Psoas muscle (tissue), 7 donors: ENCODE measurements at regions not wholly inside any gene's neighbourhood (a gene's known extent, or its start where the extent isn't known, plus 50 kb on each side); places are given as distances from the start of the nearest gene placed in this dataset.
"Not testable (repeated sequence)": the region's sequence is repeated elsewhere in the genome, so short reads cannot be mapped to it uniquely, and the experiment has no call there.

ENCODE experiments used
- ATAC-seq, 4 donors: fragments of 200-7000 bp; cut with Tn5 transposase; one replicate each; pipeline ENCODE4 v1.9.1; 2020; ENCODE audit warnings: moderate library complexity in 3 of 4, mild to moderate bottlenecking in 2 of 4
- DNase-seq, 2 donors: peaks; one replicate each; pipeline ENCODE4 v3.0.0-alpha.2; 2020
- H3K27ac ChIP-seq: fragments of 200-600 bp; one replicate; pipeline ENCODE4 v1.8.0; 2022
- H3K27me3 ChIP-seq, 3 donors: fragments of 200-600 bp in 1 of 3; one replicate each; pipeline versions ENCODE4 v1.6.1 to v1.8.0; 2013 to 2022; ENCODE audit warnings: low read length in 2 of 3, mild to moderate bottlenecking in 2 of 3, moderate library complexity in 1 of 3; ENCODE audit not compliant: insufficient read depth in 3 of 3
- H3K36me3 ChIP-seq, 2 donors: fragments of 200-600 bp in 1 of 2; one replicate each; pipeline versions ENCODE4 v1.6.1 to v1.8.0; 2013 to 2022; ENCODE audit warnings: low read depth in 1 of 2, mild to moderate bottlenecking in 1 of 2, moderate library complexity in 1 of 2; ENCODE audit not compliant: insufficient read depth in 1 of 2
- H3K4me1 ChIP-seq: fragments of 200-600 bp; one replicate; pipeline ENCODE4 v1.8.0; 2022
- H3K4me3 ChIP-seq: fragments of 200-600 bp; one replicate; pipeline ENCODE4 v1.8.0; 2022; ENCODE audit warnings: mild to moderate bottlenecking
- H3K9me3 ChIP-seq: fragments of 200-600 bp; one replicate; pipeline ENCODE4 v1.8.0; 2022
- CTCF ChIP-seq: fragments of 200-600 bp; IDR thresholded peaks from one replicate; pipeline ENCODE4 v1.8.0; 2022; ENCODE audit warnings: antibody characterized with exemption
- WGBS, 3 donors: extraction: QIAGEN DNeasy Blood & Tissue Kit; methylation state at CpG; one replicate each; pipeline versions ENCODE4 v1.1.6 to v1.1.7; 2013; 5-methylcytosine and 5-hydroxymethylcytosine counted together
- intact Hi-C, 2 donors: fragments of 100-400 bp; cut with DNase I; formaldehyde crosslinking; loops; one replicate each; pipeline versions ENCODE4 v1.11.0 to v1.14.2; 2022
- donor health status: healthy with polysubstance abuse.
- donor health status: DM: no; HTN: no; CAD: no; lungs with moderate emphysema.
- donor health status: Bipolar disorder and iron deficiency.
- donor health status: healthy.
- donor health status: DM: yes; HTN: yes; CAD: no.
- donor health status: DM: no; HTN: no; CAD: no.
- donor health status: DM: yes; HTN: yes; CAD: no.

GRCh38 chr5:89327608-89328007, 444.6 kb upstream of the MEF2C start:
- Histone ChIP-seq H3K4me1 (no peaks in the 10 kb centered on the region), H3K27ac (no peak overlapping the region), H3K4me3 (no peak overlapping the region), H3K36me3 (no peaks in the 10 kb centered on the region), H3K27me3 (no peaks in the 10 kb centered on the region), H3K9me3 (no peaks in the 10 kb centered on the region)
- WGBS, 3 donors, result 61 to 65% (median 63%) methylated on average over 3 of the region's 3 CpGs
- intact Hi-C loops, result no loop called here
- ATAC-seq, result no peak
- no peak for DNase-seq
- TF ChIP-seq CTCF, result no peak

- H3K9me3 ChIP-seq, result no peaks in the 10 kb centered on the region
- no peaks in the 10 kb centered on the region for H3K36me3 ChIP-seq
- DNase-seq (no peak), ATAC-seq (no peak)
- no peak overlapping the region for H3K27ac ChIP-seq
- no peak for TF ChIP-seq CTCF
- no peaks in the 10 kb centered on the region for H3K27me3 ChIP-seq
- no peak overlapping the region for H3K4me3 ChIP-seq
- no peaks in the 10 kb centered on the region for H3K4me1 ChIP-seq
- intact Hi-C loops, result no loop called here
These were observed 442.0 kb upstream of the MEF2C start for GRCh38 chr5:89324990-89325389.

GRCh38 chr5:89320421-89321277, 437.7 kb upstream of the MEF2C start:
- TF ChIP-seq CTCF, result no peak
- 58 to 76% (median 67%) methylated on average over 3 of the region's 3 CpGs for WGBS, 3 donors
- H3K9me3 ChIP-seq, result no peaks in the 10 kb centered on the region

GRCh38 chr5:89317838-89318237, 434.9 kb upstream of the MEF2C start:
- H3K4me1 ChIP-seq, result peaks cover 25% of the 10 kb centered on the region
- ATAC-seq, intact Hi-C loops, DNase-seq, H3K27me3 ChIP-seq, H3K27ac ChIP-seq, H3K4me3 ChIP-seq, H3K36me3 ChIP-seq, H3K9me3 ChIP-seq: not testable (repeated sequence)
- 95 to 97% (median 97%) methylated on average over 20 of the region's 20 CpGs for WGBS, 3 donors

More at GRCh38 chr5:89320421-89321277, 437.7 kb upstream of the MEF2C start:
- no peak for DNase-seq
- Histone ChIP-seq H3K27me3 (no peaks in the 10 kb centered on the region), H3K4me3 (no peak overlapping the region), H3K36me3 (no peaks in the 10 kb centered on the region), H3K27ac (no peak overlapping the region), H3K4me1 (peaks cover under 1% of the 10 kb centered on the region)
- ATAC-seq, result no peak
- intact Hi-C loops, result no loop called here

GRCh38 chr5:89315286-89316100, 432.5 kb upstream of the MEF2C start:
- Histone ChIP-seq H3K4me1 (peaks cover 26% of the 10 kb centered on the region), H3K27ac (no peak overlapping the region), H3K4me3 (no peak overlapping the region), H3K9me3 (no peaks in the 10 kb centered on the region), H3K27me3 (no peaks in the 10 kb centered on the region), H3K36me3 (no peaks in the 10 kb centered on the region)
- DNase-seq (no peak), ATAC-seq (no peak)
- intact Hi-C loops, result no loop called here
- TF ChIP-seq CTCF, result no peak
- WGBS, 3 donors, result 59 to 71% (median 60%) methylated on average over 12 of the region's 12 CpGs
